ENCODE measurements at regions not wholly inside any gene's neighbourhood (a gene's known extent, or its start where the extent isn't known, plus 50 kb on each side); places are given as distances from the start of the nearest gene placed in this dataset.

- no peak overlapping the region for H3K4me3 ChIP-seq (replicated peaks in 1 of 3)
- TF ChIP-seq, protein P1, sequence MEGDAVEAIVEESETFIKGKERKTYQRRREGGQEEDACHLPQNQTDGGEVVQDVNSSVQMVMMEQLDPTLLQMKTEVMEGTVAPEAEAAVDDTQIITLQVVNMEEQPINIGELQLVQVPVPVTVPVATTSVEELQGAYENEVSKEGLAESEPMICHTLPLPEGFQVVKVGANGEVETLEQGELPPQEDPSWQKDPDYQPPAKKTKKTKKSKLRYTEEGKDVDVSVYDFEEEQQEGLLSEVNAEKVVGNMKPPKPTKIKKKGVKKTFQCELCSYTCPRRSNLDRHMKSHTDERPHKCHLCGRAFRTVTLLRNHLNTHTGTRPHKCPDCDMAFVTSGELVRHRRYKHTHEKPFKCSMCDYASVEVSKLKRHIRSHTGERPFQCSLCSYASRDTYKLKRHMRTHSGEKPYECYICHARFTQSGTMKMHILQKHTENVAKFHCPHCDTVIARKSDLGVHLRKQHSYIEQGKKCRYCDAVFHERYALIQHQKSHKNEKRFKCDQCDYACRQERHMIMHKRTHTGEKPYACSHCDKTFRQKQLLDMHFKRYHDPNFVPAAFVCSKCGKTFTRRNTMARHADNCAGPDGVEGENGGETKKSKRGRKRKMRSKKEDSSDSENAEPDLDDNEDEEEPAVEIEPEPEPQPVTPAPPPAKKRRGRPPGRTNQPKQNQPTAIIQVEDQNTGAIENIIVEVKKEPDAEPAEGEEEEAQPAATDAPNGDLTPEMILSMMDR (IDR thresholded peaks at IDR 0.05): no peak
- no peak for TF ChIP-seq POLR2A (IDR thresholded peaks at IDR 0.05)
- H3K27ac ChIP-seq: no peak overlapping the region
- WGBS, 2 donors: 81 to 85% methylated on average over 8 of the region's 8 CpGs
- no peaks in the 10 kb centered on the region for H3K27me3 ChIP-seq
- no peak for DNase-seq
- no peaks in the 10 kb centered on the region for H3K4me1 ChIP-seq
- intact Hi-C loops (cut with DNase I): no loop called here
- no peaks in the 10 kb centered on the region for H3K9me3 ChIP-seq
- no peaks in the 10 kb centered on the region for H3K36me3 ChIP-seq
Observed at GRCh38 chr13:103276775-103277498, 210.7 kb upstream of the SLC10A2 start.

- Histone ChIP-seq H3K36me3 (no peaks in the 10 kb centered on the region), H3K4me1 (no peaks in the 10 kb centered on the region), H3K27me3 (no peaks in the 10 kb centered on the region), H3K9me3 (no peaks in the 10 kb centered on the region), H3K27ac (no peak overlapping the region), H3K4me3 (replicated peaks in 1 of 3) (no peak overlapping the region)
- intact Hi-C loops (cut with DNase I): no loop called here
- WGBS, 2 donors: 59 to 60% methylated on average over 4 of the region's 4 CpGs
- TF ChIP-seq, protein P1 (IDR thresholded peaks at IDR 0.05): no peak
- no peak for TF ChIP-seq POLR2A (IDR thresholded peaks at IDR 0.05)
- no peak for DNase-seq
Observed at GRCh38 chr13:103275722-103276121, 209.5 kb upstream of the SLC10A2 start.

DNA sequence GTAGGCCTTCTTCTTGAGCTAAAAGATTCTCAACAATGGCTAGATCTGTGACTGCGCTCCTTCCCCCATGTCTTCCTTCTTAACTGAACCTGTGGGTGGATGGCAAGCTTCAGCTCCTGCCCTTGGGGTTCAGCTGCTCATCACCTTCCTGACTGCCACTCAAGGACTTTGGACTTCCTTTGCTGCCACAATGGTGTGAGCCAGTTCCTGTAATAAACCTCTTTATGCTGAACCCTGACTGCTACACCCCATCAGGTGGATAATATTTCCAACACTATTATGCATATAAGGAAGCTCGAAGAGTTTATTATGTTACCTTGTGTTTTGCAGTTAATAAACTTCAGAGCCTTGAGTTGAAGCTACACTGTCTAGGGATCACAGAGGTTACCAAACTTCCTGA, 208.9 kb upstream of the SLC10A2 start:
- Histone ChIP-seq H3K36me3 (no peaks in the 10 kb centered on the region), H3K27me3 (no peaks in the 10 kb centered on the region), H3K9me3 (no peaks in the 10 kb centered on the region), H3K4me1 (no peaks in the 10 kb centered on the region), H3K4me3 (replicated peaks in 1 of 3) (no peak overlapping the region), H3K27ac (no peak overlapping the region)
- no peak for DNase-seq
- intact Hi-C loops (cut with DNase I): no loop called here
- TF ChIP-seq, protein P1 (IDR thresholded peaks at IDR 0.05): no peak
- no peak for TF ChIP-seq POLR2A (IDR thresholded peaks at IDR 0.05)
- 93 to 95% methylated on average over 2 of the region's 2 CpGs for WGBS, 2 donors

DNA sequence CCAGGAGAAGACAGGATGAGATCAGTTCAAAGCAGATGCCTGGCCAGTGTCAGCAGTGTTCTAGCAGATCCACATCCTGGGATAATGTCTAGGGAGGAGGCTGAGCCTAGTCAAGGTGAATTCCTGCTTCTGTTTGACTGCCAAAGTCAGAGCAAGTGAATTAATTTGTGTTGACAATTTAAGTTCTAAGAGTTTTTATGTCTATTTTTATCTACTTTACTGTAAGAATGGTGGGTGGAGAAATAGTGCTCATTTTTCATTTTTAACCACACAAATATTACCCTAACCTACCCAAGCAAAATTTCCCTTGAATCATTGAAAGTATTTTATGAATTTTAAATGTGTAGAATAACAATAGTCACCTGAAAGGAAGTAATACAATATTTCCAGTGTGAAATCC, 207.6 kb upstream of the SLC10A2 start:
- no peaks in the 10 kb centered on the region for H3K36me3 ChIP-seq
- DNase-seq: no peak
- no peaks in the 10 kb centered on the region for H3K9me3 ChIP-seq
- intact Hi-C loops (cut with DNase I): no loop called here
- no peak overlapping the region for H3K27ac ChIP-seq
- H3K4me3 ChIP-seq (replicated peaks in 1 of 3): no peak overlapping the region
- no peak for TF ChIP-seq POLR2A (IDR thresholded peaks at IDR 0.05)
- TF ChIP-seq, protein P1 (IDR thresholded peaks at IDR 0.05): no peak
- H3K27me3 ChIP-seq: no peaks in the 10 kb centered on the region
- H3K4me1 ChIP-seq: no peaks in the 10 kb centered on the region

DNA sequence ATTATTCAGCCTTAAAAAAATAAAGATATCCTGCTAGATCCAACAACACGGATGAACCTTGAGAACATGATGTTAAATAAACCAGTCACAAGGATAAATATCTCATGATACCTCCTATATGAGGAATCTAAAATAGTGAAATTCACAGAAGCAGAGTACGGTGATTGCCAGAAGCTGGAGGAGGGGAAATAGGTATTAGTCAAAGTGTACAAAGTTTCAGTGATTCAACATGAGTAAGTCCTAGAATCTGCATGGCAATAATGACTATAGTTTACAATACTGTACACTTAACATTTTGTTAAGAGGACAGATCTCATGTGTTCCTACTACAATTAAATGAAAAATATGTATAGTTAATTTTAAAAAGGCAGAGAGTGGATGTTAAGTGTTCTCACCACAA, 206.6 kb upstream of the SLC10A2 start:
- WGBS, 2 donors: 61 to 88% methylated on average over 2 of the region's 2 CpGs
- no peaks in the 10 kb centered on the region for H3K9me3 ChIP-seq
- no peak overlapping the region for H3K4me3 ChIP-seq (replicated peaks in 1 of 3)
- H3K27ac ChIP-seq: no peak overlapping the region
- no peak for TF ChIP-seq POLR2A (IDR thresholded peaks at IDR 0.05)
- TF ChIP-seq, protein P1 (IDR thresholded peaks at IDR 0.05): no peak
- no peaks in the 10 kb centered on the region for H3K27me3 ChIP-seq
- intact Hi-C loops (cut with DNase I): no loop called here
- H3K36me3 ChIP-seq: no peaks in the 10 kb centered on the region
- DNase-seq: no peak
- no peaks in the 10 kb centered on the region for H3K4me1 ChIP-seq

Measured in thyroid gland (tissue), 4 donors.